ENCODE measurements at regions not wholly inside any gene's neighbourhood (a gene's known extent, or its start where the extent isn't known, plus 50 kb on each side); places are given as distances from the start of the nearest gene placed in this dataset.
"Not testable (repeated sequence)": the region's sequence is repeated elsewhere in the genome, so short reads cannot be mapped to it uniquely, and the experiment has no call there.

- Histone ChIP-seq H2BK15ac (ENCODE audit: low read depth, poor library complexity, severe bottlenecking) (no peak overlapping the region), H3K79me1 (replicated peaks; ENCODE audit: low read length, poor library complexity, severe bottlenecking) (no peaks in the 10 kb centered on the region), H3K27ac (ENCODE audit: low read length, poor library complexity, severe bottlenecking) (no peak overlapping the region), H3K14ac (ENCODE audit: low read length in 2 of 2) (no peak overlapping the region), H2BK12ac (ENCODE audit: low read length in 2 of 2) (no peak overlapping the region), H3K4me3 (ENCODE audit: insufficient read depth in 1 of 2, low read depth in 1 of 2, low read length in 2 of 2) (no peak overlapping the region), H2BK5ac (ENCODE audit: low read depth, low read length, poor library complexity, severe bottlenecking) (no peak overlapping the region), H2AFZ (ENCODE audit: low read depth, low read length) (no peak overlapping the region), H4K8ac (ENCODE audit: low read length) (no peak overlapping the region), H3K18ac (ENCODE audit: low read depth in 1 of 2, low read length in 2 of 2) (no peak overlapping the region), H3K9me3 (ENCODE audit: control insufficient read depth, low read length) (peaks cover 1% of the 10 kb centered on the region), H3K9ac (ENCODE audit: low read length) (no peak overlapping the region), H2BK120ac (ENCODE audit: low read depth, low read length) (no peak overlapping the region), H3K4me1 (ENCODE audit: control insufficient read depth, insufficient read depth, low read depth, low read length) (no peaks in the 10 kb centered on the region), H3K4ac (ENCODE audit: low read depth in 1 of 2, low read length in 2 of 2) (no peak overlapping the region), H3K36me3 (ENCODE audit: control insufficient read depth in 1 of 2, insufficient read depth in 2 of 2, low read depth in 1 of 2, low read length in 2 of 2) (no peaks in the 10 kb centered on the region), H4K91ac (ENCODE audit: low read length) (no peak overlapping the region), H3K23ac (ENCODE audit: low read length in 2 of 2) (no peak overlapping the region), H3K27me3 (ENCODE audit: control insufficient read depth in 1 of 2, insufficient read depth in 1 of 2, low read length in 2 of 2) (peaks cover 7 to 59% of the 10 kb centered on the region in 2 experiments), H2AK5ac (ENCODE audit: low read length, severe bottlenecking) (no peak overlapping the region), H3K4me2 (ENCODE audit: low read length, poor library complexity, severe bottlenecking) (no peak overlapping the region)
- 61% methylated on average over 15 of the region's 17 CpGs for WGBS
- no peak for DNase-seq
Measured at GRCh38 chr20:48359692-48360341, 468.0 kb downstream of the PREX1 start.

- not testable (repeated sequence) for H3K4me3 ChIP-seq (ENCODE audit: insufficient read depth in 1 of 2, low read depth in 1 of 2, low read length in 2 of 2); H2AFZ ChIP-seq (ENCODE audit: low read depth, low read length); H3K9me3 ChIP-seq (ENCODE audit: control insufficient read depth, low read length); H3K18ac ChIP-seq (ENCODE audit: low read depth in 1 of 2, low read length in 2 of 2); H2BK15ac ChIP-seq (ENCODE audit: low read depth, poor library complexity, severe bottlenecking); H3K9ac ChIP-seq (ENCODE audit: low read length); H4K8ac ChIP-seq (ENCODE audit: low read length); H3K36me3 ChIP-seq (ENCODE audit: control insufficient read depth in 1 of 2, insufficient read depth in 2 of 2, low read depth in 1 of 2, low read length in 2 of 2); H3K14ac ChIP-seq (ENCODE audit: low read length in 2 of 2); H3K23ac ChIP-seq (ENCODE audit: low read length in 2 of 2); H2AK5ac ChIP-seq (ENCODE audit: low read length, severe bottlenecking); H2BK5ac ChIP-seq (ENCODE audit: low read depth, low read length, poor library complexity, severe bottlenecking); DNase-seq; H2BK120ac ChIP-seq (ENCODE audit: low read depth, low read length); H3K27ac ChIP-seq (ENCODE audit: low read length, poor library complexity, severe bottlenecking); H3K4me1 ChIP-seq (ENCODE audit: control insufficient read depth, insufficient read depth, low read depth, low read length); H2BK12ac ChIP-seq (ENCODE audit: low read length in 2 of 2); H3K79me1 ChIP-seq (replicated peaks; ENCODE audit: low read length, poor library complexity, severe bottlenecking); H3K4me2 ChIP-seq (ENCODE audit: low read length, poor library complexity, severe bottlenecking); H4K91ac ChIP-seq (ENCODE audit: low read length); H3K4ac ChIP-seq (ENCODE audit: low read depth in 1 of 2, low read length in 2 of 2)
- 82% methylated on average over 7 of the region's 8 CpGs for WGBS
- peaks cover 6 to 58% of the 10 kb centered on the region in 2 experiments for H3K27me3 ChIP-seq (ENCODE audit: control insufficient read depth in 1 of 2, insufficient read depth in 1 of 2, low read length in 2 of 2)
Measured at GRCh38 chr20:48359055-48359390, 468.8 kb downstream of the PREX1 start.

GRCh38 chr20:48358176-48359054, 469.4 kb downstream of the PREX1 start:
- H3K27me3 ChIP-seq (ENCODE audit: control insufficient read depth in 1 of 2, insufficient read depth in 1 of 2, low read length in 2 of 2), result peaks cover 6 to 53% of the 10 kb centered on the region in 2 experiments
- no peak overlapping the region for H2BK5ac ChIP-seq (ENCODE audit: low read depth, low read length, poor library complexity, severe bottlenecking)
- no peak overlapping the region for H3K9ac ChIP-seq (ENCODE audit: low read length)
- H3K14ac ChIP-seq (ENCODE audit: low read length in 2 of 2), result no peak overlapping the region
- no peak for DNase-seq
- H2BK12ac ChIP-seq (ENCODE audit: low read length in 2 of 2), result no peak overlapping the region
- H2AFZ ChIP-seq (ENCODE audit: low read depth, low read length), result no peak overlapping the region
- H3K36me3 ChIP-seq (ENCODE audit: control insufficient read depth in 1 of 2, insufficient read depth in 2 of 2, low read depth in 1 of 2, low read length in 2 of 2), result no peaks in the 10 kb centered on the region
- H2BK120ac ChIP-seq (ENCODE audit: low read depth, low read length), result no peak overlapping the region
- H3K4me2 ChIP-seq (ENCODE audit: low read length, poor library complexity, severe bottlenecking), result no peak overlapping the region
- no peak overlapping the region for H3K4ac ChIP-seq (ENCODE audit: low read depth in 1 of 2, low read length in 2 of 2)
- no peak overlapping the region for H3K18ac ChIP-seq (ENCODE audit: low read depth in 1 of 2, low read length in 2 of 2)
- no peak overlapping the region for H3K4me3 ChIP-seq (ENCODE audit: insufficient read depth in 1 of 2, low read depth in 1 of 2, low read length in 2 of 2)
- no peak overlapping the region for H4K91ac ChIP-seq (ENCODE audit: low read length)
- 83% methylated on average over 9 of the region's 11 CpGs for WGBS
- no peaks in the 10 kb centered on the region for H3K79me1 ChIP-seq (replicated peaks; ENCODE audit: low read length, poor library complexity, severe bottlenecking)
- no peaks in the 10 kb centered on the region for H3K4me1 ChIP-seq (ENCODE audit: control insufficient read depth, insufficient read depth, low read depth, low read length)
- no peak overlapping the region for H2AK5ac ChIP-seq (ENCODE audit: low read length, severe bottlenecking)
- H3K9me3 ChIP-seq (ENCODE audit: control insufficient read depth, low read length), result peaks cover 10% of the 10 kb centered on the region
- no peak overlapping the region for H4K8ac ChIP-seq (ENCODE audit: low read length)
- H3K27ac ChIP-seq (ENCODE audit: low read length, poor library complexity, severe bottlenecking), result no peak overlapping the region
- no peak overlapping the region for H3K23ac ChIP-seq (ENCODE audit: low read length in 2 of 2)
- no peak overlapping the region for H2BK15ac ChIP-seq (ENCODE audit: low read depth, poor library complexity, severe bottlenecking)

- no peak overlapping the region for H3K18ac ChIP-seq (ENCODE audit: low read depth in 1 of 2, low read length in 2 of 2)
- H2BK120ac ChIP-seq (ENCODE audit: low read depth, low read length), result no peak overlapping the region
- H3K4me1 ChIP-seq (ENCODE audit: control insufficient read depth, insufficient read depth, low read depth, low read length), result no peaks in the 10 kb centered on the region
- H3K36me3 ChIP-seq (ENCODE audit: control insufficient read depth in 1 of 2, insufficient read depth in 2 of 2, low read depth in 1 of 2, low read length in 2 of 2), result no peaks in the 10 kb centered on the region
- 87% methylated on average over 4 of the region's 4 CpGs for WGBS
- no peak overlapping the region for H3K14ac ChIP-seq (ENCODE audit: low read length in 2 of 2)
- no peak overlapping the region for H3K4ac ChIP-seq (ENCODE audit: low read depth in 1 of 2, low read length in 2 of 2)
- no peak for DNase-seq
- H3K27me3 ChIP-seq (ENCODE audit: control insufficient read depth in 1 of 2, insufficient read depth in 1 of 2, low read length in 2 of 2), result peaks cover 6 to 56% of the 10 kb centered on the region in 2 experiments
- H3K4me2 ChIP-seq (ENCODE audit: low read length, poor library complexity, severe bottlenecking), result no peak overlapping the region
- no peak overlapping the region for H2BK12ac ChIP-seq (ENCODE audit: low read length in 2 of 2)
- no peak overlapping the region for H2AFZ ChIP-seq (ENCODE audit: low read depth, low read length)
- no peak overlapping the region for H3K27ac ChIP-seq (ENCODE audit: low read length, poor library complexity, severe bottlenecking)
- no peak overlapping the region for H4K91ac ChIP-seq (ENCODE audit: low read length)
- no peak overlapping the region for H2BK15ac ChIP-seq (ENCODE audit: low read depth, poor library complexity, severe bottlenecking)
- peaks cover 10% of the 10 kb centered on the region for H3K9me3 ChIP-seq (ENCODE audit: control insufficient read depth, low read length)
- no peak overlapping the region for H3K4me3 ChIP-seq (ENCODE audit: insufficient read depth in 1 of 2, low read depth in 1 of 2, low read length in 2 of 2)
- H3K79me1 ChIP-seq (replicated peaks; ENCODE audit: low read length, poor library complexity, severe bottlenecking), result no peaks in the 10 kb centered on the region
- H4K8ac ChIP-seq (ENCODE audit: low read length), result no peak overlapping the region
- H2BK5ac ChIP-seq (ENCODE audit: low read depth, low read length, poor library complexity, severe bottlenecking), result no peak overlapping the region
- no peak overlapping the region for H2AK5ac ChIP-seq (ENCODE audit: low read length, severe bottlenecking)
- no peak overlapping the region for H3K23ac ChIP-seq (ENCODE audit: low read length in 2 of 2)
- no peak overlapping the region for H3K9ac ChIP-seq (ENCODE audit: low read length)
Measured at GRCh38 chr20:48357714-48358113, 470.1 kb downstream of the PREX1 start.
